ENCODE measurements at regions not wholly inside any gene's neighbourhood (a gene's known extent, or its start where the extent isn't known, plus 50 kb on each side); places are given as distances from the start of the nearest gene placed in this dataset.

DNA sequence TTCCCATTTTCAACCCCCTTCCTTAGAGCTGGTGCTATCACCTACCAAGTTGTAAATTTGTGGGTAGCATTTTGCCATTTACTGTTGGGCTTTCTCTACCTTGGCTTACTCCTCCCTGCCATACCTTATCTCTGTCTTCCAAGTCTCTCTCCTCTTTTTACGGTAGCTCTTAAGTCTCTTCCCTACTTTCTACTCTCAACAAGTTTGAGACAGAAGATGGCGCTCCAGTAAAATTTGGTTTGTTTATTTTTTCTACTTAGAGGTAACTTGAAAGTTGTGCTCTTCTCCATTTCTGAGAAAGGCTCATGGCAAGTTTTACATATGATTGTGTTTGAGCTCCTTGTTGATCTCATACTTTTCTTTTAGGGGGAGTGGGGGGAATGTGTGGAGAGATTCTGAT, 1508.1 kb downstream of the TECRL start:
- no peak for TF ChIP-seq POLR2A (IDR thresholded peaks at IDR 0.05; ENCODE audit: low read length)
- TF ChIP-seq GATA1 (IDR thresholded peaks at IDR 0.05; ENCODE audit: low read depth, low read length): no peak

Measured in erythroblast (primary cell).